ENCODE measurements at regions not wholly inside any gene's neighbourhood (a gene's known extent, or its start where the extent isn't known, plus 50 kb on each side); places are given as distances from the start of the nearest gene placed in this dataset.
"Not testable (repeated sequence)": the region's sequence is repeated elsewhere in the genome, so short reads cannot be mapped to it uniquely, and the experiment has no call there.

DNA sequence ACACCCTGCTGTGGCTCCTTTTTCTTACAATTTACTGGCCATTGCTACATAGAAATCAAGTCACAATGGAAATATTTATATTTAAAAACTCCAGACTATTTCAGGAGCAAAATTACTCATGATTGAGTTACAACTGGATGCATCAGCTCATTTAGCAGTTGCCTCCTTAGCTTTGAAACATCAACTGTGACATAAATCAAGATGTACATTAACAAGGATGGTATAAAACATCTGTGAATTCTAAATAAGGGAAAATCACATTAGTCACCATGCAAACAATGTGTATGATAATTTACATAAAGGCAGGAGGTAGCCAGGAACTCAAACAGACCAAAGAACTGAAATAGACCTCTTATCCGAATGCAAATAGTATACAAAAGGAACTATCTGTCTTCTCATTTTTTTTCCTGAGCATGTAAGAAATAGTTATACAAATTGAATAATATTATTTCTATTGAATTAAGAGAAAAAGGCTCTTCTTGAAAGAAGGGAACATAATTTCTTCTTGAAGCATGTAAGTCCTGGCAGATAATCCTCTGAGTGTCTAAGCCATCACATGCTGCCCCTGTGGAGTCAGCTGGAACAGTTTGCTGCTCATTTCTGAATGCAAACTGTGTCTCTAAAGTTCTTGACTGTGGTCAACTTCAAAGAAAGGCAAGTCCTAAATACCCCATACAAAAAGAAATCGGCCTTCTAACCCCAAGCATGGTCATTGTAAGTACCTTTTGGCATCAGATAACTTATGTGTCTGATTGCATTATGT, 151.2 kb downstream of the NAA11 start:
- no peak for DNase-seq

DNA sequence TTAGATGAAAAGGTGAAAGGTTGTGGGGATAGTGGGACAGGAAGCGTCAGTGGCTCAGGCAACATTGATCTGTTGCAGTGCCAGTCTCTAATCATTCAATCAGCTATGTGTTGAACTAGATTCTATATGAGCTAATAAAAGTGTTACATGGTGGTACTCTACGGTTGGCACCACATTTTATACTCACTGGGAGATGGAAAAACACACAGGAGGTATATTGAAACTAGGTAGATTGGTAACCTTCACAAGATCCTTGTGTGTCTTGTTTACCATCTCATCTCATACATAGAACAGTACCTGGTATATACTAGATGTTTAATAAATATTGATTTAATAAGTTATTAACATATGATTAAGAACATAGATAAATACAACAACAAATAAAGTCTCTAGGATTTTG, 152.7 kb downstream of the NAA11 start:
- no peak for DNase-seq

DNA sequence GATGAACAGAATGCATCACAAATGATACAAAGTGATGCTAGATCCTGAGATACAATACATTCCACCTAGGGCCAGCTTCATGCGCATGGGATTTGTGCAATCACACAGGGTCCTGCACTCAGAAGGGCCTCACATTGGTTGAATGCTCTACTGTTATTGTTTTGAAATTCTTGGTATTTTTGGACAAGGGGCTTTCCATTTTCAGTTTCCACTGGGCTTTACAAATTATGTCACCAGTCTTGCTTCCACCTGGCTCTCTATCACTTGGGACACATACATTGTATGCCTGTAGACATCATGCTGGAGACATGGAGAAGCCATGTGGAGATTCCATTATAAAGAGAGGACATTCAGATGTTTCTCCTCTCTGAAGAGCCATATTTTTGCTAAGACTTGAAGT, 155.8 kb downstream of the NAA11 start:
- no peak for DNase-seq

DNA sequence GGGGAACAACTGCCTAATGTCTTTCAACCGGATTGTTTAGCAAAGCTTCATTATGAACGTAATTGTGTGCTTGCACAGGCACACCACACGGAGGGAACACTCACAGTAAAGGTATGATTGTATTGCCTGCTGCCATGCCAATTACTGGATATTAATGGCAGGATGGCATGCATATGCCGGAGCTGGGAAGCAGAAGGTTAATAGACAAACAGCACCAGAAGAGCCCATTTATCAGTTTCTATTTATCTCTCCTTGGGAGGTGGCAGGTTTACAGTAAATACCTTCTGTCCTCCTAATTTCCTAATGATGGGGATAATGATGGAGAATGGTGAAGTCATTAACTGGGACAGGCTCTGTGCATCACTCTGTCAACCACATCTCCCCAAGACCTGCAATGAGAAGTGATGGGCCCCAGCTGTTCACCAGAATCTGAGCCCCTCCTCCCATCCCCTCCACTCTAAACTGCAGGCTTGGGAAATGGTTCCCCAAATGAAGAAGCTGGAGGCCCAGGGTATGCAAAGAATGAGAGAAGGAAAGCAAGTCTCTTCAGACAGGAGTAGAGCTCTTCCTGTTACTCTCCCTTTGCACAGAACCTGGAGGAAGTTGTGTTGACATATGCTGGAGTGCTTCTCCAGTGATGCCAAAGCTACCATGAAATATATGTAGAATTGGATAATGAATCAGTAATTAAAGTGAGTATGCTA, 160.8 kb downstream of the NAA11 start:
- peak; percentile 27 for DNase-seq

DNA sequence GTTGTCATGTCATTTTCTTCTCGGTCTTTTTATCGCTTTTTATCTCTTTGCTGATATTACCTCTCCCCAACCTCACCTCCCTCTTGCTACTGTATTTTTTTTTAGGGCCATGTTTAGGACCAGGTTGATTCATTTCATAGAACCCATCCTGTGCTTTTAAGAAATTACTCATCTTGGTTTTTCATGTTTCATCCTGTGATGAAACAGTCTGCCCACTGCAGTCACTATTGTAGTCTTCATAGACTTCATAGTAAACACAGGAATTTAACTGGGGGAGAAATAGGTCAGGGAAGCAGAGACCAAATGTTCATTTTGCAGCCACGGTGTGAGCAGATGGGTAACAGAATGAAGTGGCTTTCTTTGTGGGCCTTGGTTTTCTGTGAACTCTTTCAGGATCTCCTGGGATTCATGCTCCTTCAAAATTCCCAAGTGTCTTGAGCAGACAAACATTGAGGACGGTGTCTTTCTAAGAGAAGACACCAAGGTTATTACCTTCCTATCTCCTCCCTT, 161.8 kb downstream of the NAA11 start:
- no peak for DNase-seq

DNA sequence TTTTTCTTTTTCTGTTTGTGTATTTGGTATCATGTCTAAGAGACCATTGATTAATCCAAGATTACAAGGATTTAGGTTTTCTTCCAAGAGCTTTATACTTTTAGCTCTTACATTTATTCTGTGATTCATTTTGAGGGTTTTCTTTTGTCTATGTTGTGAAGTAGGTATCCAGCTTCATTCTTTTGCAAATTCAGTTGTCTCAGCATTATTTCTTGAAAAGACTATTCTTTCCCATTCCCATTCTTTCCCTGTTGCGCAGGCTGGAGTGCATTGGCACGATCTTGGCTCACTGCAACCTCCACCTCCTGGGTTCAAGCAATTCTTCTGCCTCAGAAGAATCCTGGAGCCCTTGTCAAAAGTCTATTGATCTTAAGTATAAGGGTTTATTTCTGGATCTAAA, 164.9 kb downstream of the NAA11 start:
- DNase-seq = no peak

DNA sequence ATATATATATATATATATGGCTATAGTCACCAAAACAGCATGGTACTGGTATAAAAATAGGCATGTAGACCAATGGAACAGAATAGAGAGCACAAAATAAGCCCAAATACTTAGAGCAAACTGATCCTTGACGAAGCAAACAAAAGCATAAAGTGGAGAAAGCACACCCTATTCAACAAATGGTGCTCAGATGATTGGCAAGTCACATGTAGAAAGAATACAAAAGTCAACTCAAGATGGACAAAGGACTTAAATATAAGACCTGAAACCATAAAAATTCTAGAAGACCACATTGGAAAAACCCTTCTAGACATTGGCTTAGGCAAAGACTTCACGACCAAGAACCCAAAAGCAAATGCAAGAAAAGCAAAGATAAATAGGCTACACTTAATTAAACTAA, 167.2 kb downstream of the NAA11 start:
- not testable (repeated sequence) for DNase-seq

DNA sequence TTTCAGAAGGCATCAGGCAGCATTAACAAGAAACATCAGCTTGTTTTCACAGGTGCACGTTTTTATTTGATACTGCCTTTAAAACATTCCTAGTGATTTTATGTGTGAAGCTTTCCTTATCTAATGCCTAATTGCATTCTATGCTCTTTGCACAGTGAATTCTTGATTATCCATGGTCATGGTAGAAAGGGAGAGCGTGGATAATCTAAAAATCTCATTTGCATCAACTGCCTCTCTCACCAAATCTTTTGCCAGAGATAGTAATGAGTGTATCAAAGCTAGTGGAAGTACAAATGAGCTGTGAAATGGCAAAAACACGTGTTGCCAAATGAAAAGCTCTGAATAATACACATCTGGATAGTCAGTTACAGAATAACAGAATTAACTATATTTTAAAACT, 170.5 kb downstream of the NAA11 start:
- DNase-seq = no peak

DNA sequence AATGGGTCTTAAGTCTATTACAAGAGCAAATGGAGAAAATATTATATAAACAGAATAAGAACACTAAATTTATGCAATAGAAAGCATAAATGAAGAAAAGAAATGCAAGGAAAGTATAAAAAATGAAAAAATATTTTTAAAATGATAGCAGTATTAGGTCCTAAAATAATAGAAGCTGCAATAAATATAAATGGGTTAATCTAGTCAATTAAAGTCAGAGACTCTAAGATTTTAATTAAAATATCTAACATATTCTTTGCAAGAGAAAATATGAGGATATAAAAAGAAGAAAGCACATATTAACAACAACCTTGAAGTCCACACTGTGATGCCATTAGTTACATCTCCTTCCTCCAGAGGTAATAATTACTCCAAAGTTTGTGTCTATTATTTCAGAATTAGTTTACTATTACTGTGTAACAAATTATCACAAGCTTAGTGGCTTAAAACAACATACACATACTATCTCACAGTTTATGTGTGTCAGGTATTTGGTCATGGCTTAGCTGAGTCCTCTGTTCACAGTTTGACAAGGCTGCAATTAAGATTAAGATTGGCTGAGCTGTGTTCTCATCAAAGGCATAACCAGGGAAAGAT, 174.9 kb downstream of the NAA11 start:
- DNase-seq = no peak

DNA sequence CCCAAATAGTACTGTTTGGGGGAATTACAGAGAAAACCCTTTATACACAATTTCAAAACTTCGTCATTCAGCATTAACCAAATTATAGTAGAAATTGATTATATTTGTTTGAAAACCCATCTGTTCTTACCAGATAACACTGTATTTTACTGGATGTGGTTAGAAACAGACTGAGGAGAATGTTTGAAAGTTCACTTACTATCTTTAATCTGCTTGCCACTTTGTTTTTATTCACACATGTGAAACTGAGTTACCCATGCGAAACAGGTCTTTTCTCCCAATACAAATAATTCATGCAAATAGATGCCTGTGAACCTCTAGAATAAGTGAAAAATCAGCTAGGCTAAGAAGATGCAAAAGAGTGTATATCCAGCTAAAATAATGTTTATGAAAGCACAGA, 177.5 kb downstream of the NAA11 start:
- no peak for DNase-seq

DNA sequence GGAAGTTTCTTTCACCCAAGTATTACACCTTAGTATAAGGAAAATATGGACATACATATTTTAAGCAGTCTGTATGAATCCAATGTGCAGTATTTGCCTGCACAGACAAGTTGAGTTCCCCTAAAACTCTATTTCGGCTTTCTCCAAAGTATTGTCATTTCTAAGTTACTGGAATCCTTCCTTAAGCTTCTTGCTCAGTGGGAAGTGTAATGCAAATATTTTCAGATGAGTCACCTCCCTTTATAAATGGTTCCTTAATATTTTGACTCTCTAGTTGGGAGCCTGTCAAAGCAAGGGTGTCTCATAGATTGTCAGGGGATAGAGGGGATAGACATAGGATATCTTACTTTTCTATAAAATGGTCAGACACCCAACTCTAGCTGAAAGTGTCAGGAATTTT, 178.6 kb downstream of the NAA11 start:
- DNase-seq = no peak

DNA sequence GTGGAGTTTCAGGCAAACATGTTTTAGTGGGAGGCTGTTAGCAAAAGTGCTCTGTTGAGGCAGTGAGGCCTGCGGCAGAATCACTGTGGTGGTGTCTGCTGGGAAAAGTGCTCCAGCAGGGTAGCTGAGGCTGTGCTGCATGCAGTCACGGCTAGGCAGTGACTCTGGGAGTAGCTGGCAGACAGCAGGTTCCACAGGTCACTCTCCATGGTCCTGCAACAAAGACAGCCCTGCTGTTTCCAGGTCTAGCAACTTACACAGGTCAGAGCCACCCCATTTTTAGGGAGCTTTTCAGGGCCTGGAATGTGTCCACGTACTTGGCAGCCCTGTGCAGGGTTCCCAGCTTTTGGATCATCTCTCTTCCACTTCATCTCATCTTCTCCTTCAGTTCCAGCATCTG, 184.3 kb downstream of the NAA11 start:
- DNase-seq = no peak

DNA sequence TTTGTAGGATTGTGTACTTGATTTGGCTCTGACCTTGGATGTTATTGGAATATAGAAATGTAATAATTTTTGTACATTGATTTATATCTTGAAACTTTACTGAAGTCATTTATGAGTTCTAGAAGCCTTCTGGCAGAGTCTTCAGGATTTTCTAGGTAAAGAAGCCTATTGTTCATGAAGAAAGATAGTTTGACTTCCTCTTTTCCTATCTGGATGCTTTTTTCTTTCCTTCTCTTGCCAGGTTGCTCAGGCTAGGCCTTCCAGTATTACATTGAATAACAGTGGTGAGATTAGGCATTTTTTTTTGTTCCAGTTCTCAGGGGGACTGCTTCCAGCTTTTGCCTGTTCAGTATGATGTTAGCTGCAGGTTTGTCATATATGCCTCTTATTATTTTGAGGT, 191.1 kb downstream of the NAA11 start:
- no peak for DNase-seq

DNA sequence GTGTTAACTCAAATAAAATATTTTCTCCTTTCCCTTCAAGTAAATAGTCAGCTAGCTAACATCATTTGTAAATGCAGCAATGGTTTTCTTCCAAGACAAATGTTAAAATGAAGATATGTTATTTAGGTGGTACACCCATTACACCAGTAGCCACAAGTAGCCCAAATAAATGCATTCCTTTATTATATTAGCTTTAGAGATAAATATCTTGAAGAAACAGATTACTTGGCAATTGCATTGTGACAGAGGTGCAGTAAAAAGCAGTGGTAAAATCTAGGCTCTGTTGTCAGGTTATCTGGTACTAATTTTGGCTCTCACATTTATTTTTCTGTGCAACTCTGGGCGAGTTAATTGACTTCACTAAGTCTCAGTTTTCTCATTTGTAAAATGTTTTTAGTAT, 193.0 kb downstream of the NAA11 start:
- no peak for DNase-seq

DNA sequence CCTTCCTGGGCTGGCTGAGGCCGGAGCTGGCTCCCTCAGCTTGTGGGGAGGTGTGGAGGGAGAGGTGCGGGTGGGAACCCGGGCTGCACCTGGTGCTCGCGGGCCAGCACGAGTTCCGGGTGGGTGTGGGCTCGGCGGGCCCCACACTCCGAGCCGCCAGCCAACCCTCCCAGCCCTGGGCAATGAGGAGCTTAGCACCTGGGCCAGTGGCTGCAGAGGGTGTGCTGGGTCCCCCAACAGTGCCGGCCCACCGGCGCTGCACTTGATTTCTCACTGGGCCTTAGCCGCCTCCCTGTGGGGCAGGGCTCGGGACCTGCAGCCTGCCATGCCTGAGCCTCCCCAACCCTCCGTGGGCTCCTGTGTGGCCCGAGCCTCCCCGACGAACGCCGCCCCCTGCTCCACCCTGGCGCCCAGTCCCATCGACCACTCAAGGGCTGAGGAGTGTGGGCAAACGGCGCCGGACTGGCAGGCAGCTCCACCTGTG, 182.7 kb upstream of the PAQR3 start:
- DNase-seq = no peak

DNA sequence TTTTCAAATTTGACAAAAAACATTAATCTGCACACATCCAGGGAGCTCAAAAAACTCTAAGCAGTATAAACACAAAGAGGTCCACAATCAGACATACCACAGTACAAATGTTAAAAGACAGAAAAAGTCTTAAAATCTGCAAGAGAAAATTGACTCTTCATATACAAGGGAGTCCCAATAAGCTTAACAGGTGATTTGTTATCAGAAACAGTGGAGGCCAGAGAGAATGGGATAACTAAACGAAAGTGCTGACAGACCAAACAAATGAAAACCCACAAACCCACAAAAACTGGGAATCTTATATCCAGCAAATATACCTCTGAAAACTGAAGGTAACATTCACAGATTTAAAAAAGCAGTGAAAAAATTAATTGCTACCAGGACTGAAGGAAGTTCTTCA, 182.0 kb upstream of the PAQR3 start:
- DNase-seq = no peak

DNA sequence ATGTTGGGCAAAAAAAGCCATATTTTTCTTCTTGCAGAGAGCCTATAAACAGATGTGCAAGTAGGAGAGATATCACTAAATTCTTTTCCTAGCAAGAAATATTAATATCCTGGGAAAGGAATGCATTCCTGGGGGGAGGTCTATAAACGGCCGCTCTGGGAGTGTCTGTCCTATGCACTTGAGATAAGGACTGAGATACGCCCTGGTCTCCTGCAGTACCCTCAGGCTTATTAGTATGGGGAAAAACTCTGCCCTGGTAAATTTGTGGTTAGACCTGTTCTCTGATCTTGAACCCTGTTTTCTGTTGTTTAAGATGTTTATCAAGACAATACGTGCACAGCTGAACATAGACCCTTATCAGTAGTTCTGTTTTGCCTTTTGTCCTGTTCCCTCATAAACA, 177.8 kb upstream of the PAQR3 start:
- not testable (repeated sequence) for DNase-seq

DNA sequence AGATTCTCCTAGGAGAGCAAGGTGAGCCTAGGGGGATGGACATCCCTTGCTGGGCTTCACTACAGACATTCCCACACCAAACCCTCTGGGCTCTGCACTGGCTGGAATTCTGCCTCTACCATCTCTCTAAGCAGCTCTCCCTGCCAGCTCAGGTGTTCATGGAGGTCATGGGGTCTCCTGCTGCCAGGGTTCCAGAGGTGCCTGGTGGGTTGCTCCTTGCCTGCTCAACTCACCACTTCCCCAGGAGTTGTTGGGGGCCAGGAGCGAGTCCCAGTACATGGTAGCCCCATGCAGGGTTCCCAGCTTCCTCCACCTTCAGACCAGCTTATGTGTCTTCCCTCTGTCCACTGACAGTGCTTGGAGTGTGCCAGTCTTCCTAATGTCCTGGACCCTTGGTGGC, 167.8 kb upstream of the PAQR3 start:
- no peak for DNase-seq

DNA sequence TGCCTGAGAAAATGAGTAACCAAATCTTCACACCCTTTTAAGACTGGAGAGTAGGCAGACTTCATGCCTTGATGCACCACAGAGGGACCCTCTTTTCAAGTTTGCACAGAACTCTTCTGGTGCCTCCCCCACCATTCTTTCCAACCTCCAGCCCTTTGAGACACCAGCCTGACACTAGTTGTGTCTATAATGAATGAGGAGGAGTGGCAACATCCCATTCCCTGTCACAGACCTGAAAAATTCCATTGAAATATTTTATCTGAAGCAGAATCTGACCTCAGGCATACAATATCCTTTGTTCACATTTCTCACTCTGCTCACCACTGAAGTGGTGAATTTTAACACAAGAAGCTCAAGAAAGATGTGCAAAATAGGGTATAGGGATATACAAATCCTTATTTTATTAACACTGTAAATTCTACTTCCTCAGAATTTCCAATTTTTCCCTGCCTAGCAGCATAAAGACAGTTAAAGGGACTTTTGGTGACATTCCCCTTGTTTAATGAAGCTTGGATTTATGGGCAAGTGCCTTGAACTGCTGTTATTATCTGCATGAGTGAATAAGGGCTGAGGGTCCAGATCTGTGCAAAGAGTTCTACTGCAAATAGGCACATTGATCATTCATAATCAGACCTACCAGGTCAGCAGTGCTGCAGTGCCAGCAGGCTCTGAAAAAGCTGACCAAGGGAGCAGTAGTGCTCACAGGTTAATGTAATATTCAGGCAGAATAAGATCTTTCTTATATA, 149.9 kb upstream of the PAQR3 start:
- no peak for DNase-seq

DNA sequence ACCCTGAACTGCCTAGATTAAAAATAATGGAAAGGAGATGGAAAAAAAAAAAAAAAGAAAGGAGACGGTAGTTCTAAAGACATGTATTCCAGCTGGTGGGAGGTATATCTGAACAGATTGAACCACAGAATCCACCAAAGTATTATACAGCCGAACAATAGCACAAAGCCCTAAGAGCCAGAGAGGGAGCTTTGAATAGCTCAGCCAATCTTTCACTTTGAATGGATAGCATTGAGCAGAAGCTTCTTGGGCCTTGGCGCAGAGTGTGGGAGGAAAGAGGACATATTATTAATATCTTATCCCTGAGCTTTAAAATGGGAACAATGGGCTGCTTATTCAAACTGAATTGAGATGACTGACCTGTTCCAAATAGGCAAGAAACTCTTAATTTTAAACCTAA, 147.8 kb upstream of the PAQR3 start:
- DNase-seq = no peak

DNA sequence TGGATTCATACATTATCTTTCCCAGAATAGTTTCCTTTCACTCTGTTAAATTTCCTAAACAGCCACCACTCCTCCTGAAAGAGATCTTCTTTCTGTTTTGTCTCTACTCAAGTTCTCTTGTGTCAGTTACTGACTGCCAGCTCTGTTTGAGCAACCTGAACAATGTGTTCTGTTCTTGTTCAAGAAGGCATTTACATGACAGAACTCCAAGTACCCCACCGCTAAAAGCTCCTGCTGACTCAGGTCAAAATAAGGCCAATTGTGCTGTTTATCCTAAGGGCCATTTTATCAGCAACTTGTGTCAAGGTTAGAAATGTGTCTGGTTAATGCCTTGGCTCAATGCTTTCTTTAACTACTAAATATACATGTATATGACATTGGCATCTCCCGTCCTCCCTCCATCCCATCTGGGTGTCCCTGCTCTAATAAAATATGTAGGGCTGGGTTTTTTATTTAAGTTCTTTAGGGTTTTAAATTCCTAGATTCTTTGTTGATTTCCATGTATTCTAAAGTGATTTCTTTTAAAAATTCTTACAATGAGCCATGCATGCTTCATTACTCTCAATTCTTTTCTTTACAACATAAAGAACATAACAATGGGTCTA, 144.3 kb upstream of the PAQR3 start:
- DNase-seq = no peak

DNA sequence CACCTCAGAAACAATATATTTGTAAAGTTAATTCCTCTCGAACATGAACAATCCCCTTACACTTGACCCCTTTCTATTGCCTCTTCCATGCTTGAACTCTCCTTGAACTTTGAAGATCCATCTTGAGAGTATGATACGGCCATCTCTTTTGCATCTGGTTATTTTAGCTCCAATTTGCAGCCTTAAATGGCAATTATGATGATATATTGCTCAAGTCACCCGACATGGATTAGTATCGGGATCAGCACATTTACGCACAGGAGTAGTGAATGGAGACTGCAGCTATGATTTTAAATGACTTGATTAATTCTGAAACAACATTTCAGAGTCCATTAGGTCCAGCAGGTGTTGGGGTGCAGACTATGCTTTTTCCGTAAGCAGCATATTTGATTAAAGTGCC, 143.8 kb upstream of the PAQR3 start:
- DNase-seq = no peak

DNA sequence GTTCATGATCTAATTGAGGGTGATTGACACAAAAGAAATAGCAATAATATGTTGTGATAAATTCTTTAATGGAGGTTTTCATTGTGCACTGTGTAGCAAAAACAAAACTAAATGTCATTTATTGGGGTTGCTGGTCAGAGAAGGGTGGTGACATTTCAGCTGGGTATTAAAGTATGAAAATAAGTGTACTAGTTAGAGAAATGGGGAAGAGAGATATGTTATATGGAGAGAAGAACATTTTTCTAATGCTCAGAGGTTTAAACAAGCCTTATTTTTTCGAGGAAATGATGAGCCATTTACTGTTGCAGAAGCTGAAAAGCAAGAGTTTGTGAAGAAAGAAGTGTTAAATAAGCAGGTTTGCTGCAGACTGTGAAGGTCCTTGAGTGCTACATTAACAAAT, 142.7 kb upstream of the PAQR3 start:
- DNase-seq = no peak
